IPS DF 19.7 (cell line): ENCODE measurements at regions not wholly inside any gene's neighbourhood (a gene's known extent, or its start where the extent isn't known, plus 50 kb on each side); places are given as distances from the start of the nearest gene placed in this dataset.

Experiments used
- DNase-seq: peaks from one replicate; pipeline ENCODE4 v3.0.0-alpha.2; 2013; ENCODE audit warnings: low read depth, low spot score

GRCh38 chr1:43065616-43066399 lies 106.3 kb downstream of the EBNA1BP2 start:
- no peak for DNase-seq

DNA sequence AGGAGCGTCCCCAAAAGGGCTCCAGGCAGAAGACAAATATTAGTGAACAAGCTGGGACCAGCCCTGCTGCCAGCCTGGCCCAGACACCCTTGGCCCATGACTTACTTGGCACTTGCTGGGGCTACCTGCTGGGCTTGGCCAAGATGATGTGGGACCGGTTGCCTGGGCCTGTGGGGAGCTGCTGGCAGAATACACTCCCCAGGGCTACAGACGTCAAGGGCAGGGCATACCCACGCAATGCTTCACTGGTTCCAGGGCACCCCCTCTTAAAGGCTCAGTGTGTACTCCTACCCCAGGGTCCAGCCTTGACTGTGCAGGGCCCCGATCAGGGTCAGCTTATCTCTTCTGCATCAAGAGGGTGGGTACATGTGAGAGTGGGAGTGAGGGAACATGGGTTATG lies 106.5 kb upstream of the SLC2A1 start:
- DNase-seq: no peak

DNA sequence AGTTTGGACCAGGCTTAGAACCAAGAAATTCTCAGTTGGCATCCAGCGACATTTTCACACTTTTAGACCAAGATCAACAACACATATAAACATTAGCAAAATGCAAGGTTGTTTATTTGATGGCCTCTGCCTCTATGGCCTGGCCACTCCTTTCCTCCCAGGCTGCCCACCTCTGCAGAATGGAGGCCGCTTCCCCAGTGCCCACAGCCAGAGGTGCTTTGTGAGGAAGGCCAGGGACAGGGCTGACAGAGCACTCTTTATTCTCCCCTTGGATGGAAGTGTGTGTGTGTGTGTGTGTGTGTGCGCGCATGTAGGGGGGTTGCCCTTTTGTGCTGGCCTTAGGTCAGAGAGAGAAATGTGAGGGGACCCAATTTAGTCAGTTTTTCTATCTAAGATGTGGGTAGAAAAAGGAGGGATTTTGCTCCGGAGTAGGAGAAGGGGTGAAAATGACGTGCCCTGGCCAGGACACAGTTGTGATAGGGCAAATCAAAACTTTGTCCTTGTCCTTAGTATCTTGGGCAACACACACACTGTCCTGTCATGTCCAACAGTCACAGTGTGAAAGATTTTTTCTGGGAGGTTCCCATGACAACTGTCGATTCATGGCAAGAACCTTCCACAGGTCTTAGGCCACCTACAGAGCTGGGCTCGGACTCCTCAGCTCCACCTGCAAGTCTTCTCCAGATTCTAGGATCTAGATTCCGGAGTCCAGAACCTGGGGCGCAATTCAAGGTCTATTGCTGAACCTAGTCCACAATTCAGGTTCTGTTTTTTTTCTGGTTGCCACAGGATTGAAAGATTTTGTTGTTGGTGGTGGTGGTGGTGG lies 104.9 kb upstream of the SLC2A1 start:
- DNase-seq: no peak

- no peak for DNase-seq
Observed at GRCh38 chr1:43062527-43063095, 103.9 kb upstream of the SLC2A1 start.

DNA sequence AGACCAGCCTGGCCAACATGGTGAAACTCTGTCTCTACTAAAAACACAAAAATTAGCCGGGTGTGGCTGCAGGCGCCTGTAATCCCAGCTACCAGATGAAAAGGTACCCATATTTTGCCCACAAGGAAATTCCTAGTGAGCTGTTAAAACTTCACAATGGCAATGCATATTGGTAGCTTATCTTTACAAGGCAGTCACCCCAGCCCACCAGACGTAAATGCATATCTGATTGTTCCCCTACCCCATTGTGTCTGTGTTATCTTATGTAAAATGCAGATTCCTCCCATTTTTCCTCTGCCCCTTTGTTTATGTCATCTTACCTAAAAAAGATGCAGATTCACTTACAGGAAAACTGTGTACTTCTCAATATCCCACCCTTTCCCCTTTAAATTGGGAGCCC lies 103.1 kb upstream of the SLC2A1 start:
- DNase-seq: no peak

- DNase-seq: no peak
Observed at GRCh38 chr1:43059640-43060574, 101.2 kb upstream of the SLC2A1 start.

- DNase-seq: no peak
Observed at GRCh38 chr1:43058545-43059360, 100.1 kb upstream of the SLC2A1 start.

DNA sequence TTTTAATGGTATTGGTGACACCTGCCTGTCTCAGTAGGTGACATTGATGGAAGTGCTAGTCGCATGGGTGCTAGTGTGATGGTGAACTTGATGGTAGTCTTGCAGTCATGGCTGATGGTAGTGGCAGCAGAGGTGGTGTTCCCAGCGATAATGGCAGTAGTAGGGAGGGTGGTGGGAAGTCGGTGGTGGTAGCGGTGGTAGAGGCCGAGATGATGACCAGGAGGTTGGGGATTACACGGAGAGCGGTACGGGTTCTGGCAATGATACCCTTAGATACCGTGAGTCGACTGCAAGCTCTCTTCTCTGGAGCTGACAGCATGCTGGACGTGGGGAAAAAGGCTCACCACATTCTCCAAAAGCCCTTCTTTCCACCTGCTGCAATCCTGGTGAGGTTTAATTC lies 99.4 kb upstream of the SLC2A1 start:
- no peak for DNase-seq

DNA sequence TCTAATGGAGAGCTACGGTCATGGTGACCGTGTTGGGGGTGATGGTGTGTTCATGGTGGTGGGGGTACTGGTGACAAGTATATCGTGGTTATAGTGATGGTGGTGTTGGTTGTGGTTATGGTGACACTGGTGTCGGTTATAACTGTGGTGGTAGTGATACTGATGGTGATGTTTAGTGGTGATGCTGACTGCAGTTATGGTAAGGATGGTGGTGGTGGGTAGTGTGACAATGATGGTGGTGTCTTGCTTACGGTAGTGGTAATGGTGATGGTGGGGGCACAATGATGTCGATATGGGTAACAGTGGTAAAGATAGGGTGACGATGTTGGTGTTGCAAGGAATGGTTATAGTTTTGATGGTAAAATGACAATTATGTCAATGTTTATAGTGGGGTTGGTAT lies 98.9 kb upstream of the SLC2A1 start:
- DNase-seq: no peak

GRCh38 chr1:43056981-43057391 lies 98.3 kb upstream of the SLC2A1 start:
- no peak for DNase-seq

- no peak for DNase-seq
Observed at GRCh38 chr1:43056460-43056859, 97.8 kb upstream of the SLC2A1 start.

DNA sequence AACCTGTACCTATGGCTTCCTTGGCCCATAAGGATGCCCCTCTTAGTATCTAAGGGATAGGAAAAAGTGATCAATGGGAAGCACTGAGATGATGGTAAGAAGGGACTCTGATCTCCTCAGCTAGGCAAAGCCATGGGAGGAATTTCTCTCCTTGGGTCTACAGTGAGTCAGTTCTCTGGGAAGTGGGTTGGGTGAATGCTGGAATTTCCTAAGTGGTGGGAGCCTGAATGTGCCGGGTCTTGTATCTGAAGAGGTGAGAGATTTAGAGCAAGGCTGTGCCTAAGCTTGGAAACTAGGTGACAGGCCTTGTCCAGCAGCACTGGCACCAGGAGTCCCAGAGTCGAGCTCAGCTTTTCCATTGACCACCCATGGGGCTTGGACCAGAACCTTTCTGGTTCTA lies 96.3 kb upstream of the SLC2A1 start:
- no peak for DNase-seq

- no peak for DNase-seq
Observed at GRCh38 chr1:43052786-43053439, 94.2 kb upstream of the SLC2A1 start.

DNA sequence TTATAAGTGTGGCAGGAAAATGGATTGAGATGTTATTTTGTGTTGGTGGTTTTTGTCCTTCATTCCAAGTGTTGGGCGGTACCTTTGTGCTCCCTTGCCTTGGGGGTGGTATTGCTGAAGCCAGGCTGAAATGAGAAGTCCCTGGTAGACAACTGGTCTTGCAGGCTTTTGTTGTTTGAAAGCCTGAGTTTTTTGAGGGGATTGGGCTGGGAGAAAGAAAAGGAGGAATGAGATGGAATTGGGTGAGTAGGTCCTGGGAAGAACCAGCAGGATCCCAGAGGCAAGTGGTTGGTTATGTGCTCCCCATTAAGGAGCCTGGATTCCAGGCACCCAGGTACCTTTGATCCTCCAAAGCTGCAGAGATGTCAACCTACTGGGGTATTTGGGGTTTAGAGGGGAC lies 93.7 kb upstream of the SLC2A1 start:
- DNase-seq: no peak

DNA sequence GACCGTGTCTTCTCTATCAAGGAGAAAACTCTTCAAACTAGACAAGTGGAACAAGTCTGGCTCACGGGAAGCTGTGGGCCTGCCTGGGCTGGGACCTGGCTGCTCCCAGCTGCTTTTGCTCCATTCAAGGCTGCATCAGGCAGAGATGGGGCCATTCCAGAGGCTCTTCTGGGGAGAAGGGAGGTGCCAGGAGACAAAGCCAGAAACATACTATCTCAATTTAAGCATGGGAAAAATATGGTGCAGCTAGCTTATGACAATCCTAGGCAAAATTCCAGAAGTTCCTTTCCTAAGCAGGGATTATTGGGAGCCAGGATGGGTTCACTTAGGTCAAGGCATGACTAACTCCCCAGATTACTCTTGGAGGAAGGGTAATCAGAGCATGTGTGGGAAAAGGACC lies 90.8 kb upstream of the SLC2A1 start:
- no peak for DNase-seq

DNA sequence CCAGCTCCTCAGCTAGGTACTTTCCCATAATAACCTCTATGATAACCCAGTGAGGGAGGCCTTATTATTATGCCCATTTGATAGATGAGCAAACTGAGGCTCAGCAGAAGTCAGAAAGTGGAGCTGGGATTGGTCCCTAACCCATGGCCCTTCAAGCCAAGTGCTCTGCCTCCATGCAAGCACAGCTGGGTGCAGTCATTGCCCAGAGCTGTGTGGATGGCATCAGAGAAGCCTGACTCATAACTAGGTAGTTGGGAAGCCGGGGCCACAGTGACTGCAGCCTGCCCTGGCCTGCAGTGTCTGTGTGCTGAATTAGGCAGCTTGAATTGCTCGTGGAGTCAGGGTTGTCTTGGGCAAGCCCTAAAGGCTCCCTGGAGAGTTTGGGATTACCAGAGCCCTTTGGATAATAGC lies 89.9 kb upstream of the SLC2A1 start:
- DNase-seq: no peak

DNA sequence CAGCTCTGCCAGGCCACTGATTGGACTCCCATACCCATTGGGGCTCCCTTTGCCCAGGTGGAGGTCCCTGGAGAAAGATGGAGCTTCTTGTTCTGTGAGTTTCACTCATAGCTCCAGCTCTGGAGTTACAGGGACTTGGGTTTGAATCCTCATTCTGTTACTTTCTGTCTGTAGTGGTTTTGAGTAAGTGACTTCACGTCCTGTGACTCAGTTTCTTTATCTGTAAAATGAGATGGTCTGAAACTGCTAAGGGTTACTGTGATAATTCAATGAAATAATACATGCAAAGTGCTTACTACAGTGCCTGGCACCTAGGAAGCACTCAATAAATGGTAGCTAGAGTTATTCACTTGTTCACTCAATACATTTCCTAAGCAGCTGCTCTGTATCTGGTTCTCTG lies 88.5 kb upstream of the SLC2A1 start:
- no peak for DNase-seq

DNA sequence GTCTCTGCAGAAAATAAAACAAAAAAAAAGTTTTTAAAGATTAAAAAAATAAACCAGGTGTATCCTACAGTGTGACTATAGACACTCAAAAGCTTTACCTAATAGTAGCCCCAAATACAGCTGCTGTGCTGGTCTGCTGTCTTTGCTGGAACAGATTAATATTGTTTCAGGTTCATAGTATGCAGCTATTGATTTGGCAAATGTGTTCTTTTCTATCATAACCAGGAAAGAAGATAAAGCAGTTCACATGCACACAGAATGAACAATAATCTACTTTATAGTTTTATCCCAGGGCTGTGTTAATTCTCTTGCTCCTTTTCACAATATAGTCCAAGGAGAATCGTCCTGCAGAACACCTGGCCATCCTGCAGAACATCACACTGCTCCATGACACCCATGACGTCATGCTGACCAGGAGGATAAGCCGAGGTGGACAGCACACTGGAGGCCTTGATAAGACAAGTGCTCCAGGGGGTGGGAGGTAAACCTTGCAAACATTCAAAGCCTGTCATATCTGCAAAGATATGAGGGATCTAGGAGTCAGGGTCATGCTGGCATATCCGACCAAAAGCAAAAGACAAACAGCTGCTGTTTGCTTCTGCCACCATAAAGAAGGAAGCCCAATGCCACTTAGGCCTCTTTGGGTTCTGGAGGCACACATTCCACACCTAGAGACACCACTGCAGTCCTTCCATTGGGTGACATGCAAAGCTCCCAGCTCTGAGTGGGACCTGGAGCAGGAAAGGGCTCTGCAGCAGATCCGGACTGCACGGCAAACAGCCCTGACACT lies 86.1 kb upstream of the SLC2A1 start:
- no peak for DNase-seq

DNA sequence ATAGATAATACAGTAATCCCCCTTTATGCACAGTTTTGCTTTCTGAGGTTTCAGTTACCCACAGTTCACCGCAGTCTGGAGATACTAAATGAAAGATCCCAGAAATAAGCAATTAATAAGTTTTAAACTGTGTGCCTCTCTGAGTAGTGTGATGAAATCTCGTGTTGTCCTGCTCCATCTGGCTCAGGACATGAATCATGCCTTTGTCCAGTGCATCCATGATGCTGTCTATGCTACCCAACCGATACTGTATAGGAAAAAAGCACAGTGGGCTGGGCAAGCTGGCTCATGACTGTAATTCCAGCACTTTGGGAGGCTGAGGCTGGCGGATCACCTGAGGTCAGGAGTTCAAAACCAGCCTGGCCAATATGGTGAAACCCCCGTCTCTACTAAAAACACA lies 85.0 kb upstream of the SLC2A1 start:
- no peak for DNase-seq
